ENCODE measurements at regions not wholly inside any gene's neighbourhood (a gene's known extent, or its start where the extent isn't known, plus 50 kb on each side); places are given as distances from the start of the nearest gene placed in this dataset.

- no peak for DNase-seq
Measured at GRCh38 chr3:124381575-124382333, 348.5 kb upstream of the UMPS start.

GRCh38 chr3:124383051-124383450, 347.2 kb upstream of the UMPS start:
- DNase-seq = no peak

GRCh38 chr3:124383846-124384466, 346.3 kb upstream of the UMPS start:
- DNase-seq = no peak

- no peak for DNase-seq
Measured at GRCh38 chr3:124384527-124384926, 345.7 kb upstream of the UMPS start.

- DNase-seq = no peak
Measured at GRCh38 chr3:124385996-124386395, 344.3 kb upstream of the UMPS start.

- no peak for DNase-seq
Measured at GRCh38 chr3:124386996-124387595, 343.2 kb upstream of the UMPS start.

- DNase-seq = no peak
Measured at GRCh38 chr3:124391774-124392173, 338.5 kb upstream of the UMPS start.

- no peak for DNase-seq
Measured at GRCh38 chr3:124393340-124393739, 336.9 kb upstream of the UMPS start.

- no peak for DNase-seq
Measured at GRCh38 chr3:124395162-124395561, 335.1 kb upstream of the UMPS start.

GRCh38 chr3:124395584-124396338, 334.5 kb upstream of the UMPS start:
- no peak for DNase-seq

- DNase-seq = no peak
Measured at GRCh38 chr3:124396339-124396950, 333.8 kb upstream of the UMPS start.

GRCh38 chr3:124397088-124397487, 333.2 kb upstream of the UMPS start:
- DNase-seq = no peak

- DNase-seq = no peak
Measured at GRCh38 chr3:124398594-124398993, 331.7 kb upstream of the UMPS start.

- no peak for DNase-seq
Measured at GRCh38 chr3:124401843-124402242, 328.4 kb upstream of the UMPS start.

GRCh38 chr3:124402791-124403190, 327.5 kb upstream of the UMPS start:
- DNase-seq = no peak

- DNase-seq = no peak
Measured at GRCh38 chr3:124404621-124405020, 325.6 kb upstream of the UMPS start.

GRCh38 chr3:124407260-124407659, 323.0 kb upstream of the UMPS start:
- DNase-seq = no peak

- DNase-seq = no peak
Measured at GRCh38 chr3:124409650-124410275, 320.5 kb upstream of the UMPS start.

GRCh38 chr3:124410471-124410870, 319.8 kb upstream of the UMPS start:
- no peak for DNase-seq

- DNase-seq = no peak
Measured at GRCh38 chr3:124411728-124412127, 318.5 kb upstream of the UMPS start.

GRCh38 chr3:124412644-124413043, 317.6 kb upstream of the UMPS start:
- DNase-seq = no peak

GRCh38 chr3:124413393-124413792, 316.9 kb upstream of the UMPS start:
- DNase-seq = no peak
